K562 (cell line): ENCODE measurements at regions not wholly inside any gene's neighbourhood (a gene's known extent, or its start where the extent isn't known, plus 50 kb on each side); places are given as distances from the start of the nearest gene placed in this dataset.

Source experiments
- CBX1 ChIP-seq: sonication (generic); IDR thresholded peaks from 2 replicates; pipeline ENCODE4 v1.6.1; 2016; ENCODE audit warnings: antibody characterized with exemption, low read depth, mild to moderate bottlenecking
- CREB5 ChIP-seq: fragments of 250-450 bp; sonication (Bioruptor Pico); IDR thresholded peaks from 2 replicates; pipeline ENCODE4 v1.5.0; 2020; ENCODE audit warnings: mild to moderate bottlenecking
- ETS2 ChIP-seq: IDR thresholded peaks from 2 replicates; pipeline ENCODE4 v1.6.1; 2016; ENCODE audit warnings: borderline replicate concordance, missing genetic modification characterization, mild to moderate bottlenecking, moderate library complexity, missing compliant biosample characterization; ENCODE audit not compliant: poor library complexity, severe bottlenecking
- HMG20B ChIP-seq: fragments of 250-450 bp; sonication (Bioruptor Pico); IDR thresholded peaks from 2 replicates; pipeline ENCODE4 v1.5.0; 2021; ENCODE audit warnings: mild to moderate bottlenecking
- HNRNPK ChIP-seq: fragments of 200-400 bp; formaldehyde crosslinking; IDR thresholded peaks from one replicate; pipeline ENCODE4 v1.6.1; 2018; ENCODE audit warnings: mild to moderate bottlenecking, low read depth, low read length; ENCODE audit not compliant: poor library complexity, severe bottlenecking
- MNT ChIP-seq, 2 experiments: fragments of 450-650 bp; conservative IDR thresholded peaks; 2 replicates each; pipeline ENCODE4 v1.6.1; 2017; ENCODE audit warnings: mild to moderate bottlenecking in 2 of 2, moderate library complexity in 2 of 2
- MTA1 ChIP-seq: fragments of 450-650 bp; IDR thresholded peaks from 2 replicates; pipeline ENCODE4 v1.6.1; 2017; ENCODE audit warnings: borderline replicate concordance
- MTA2 ChIP-seq: fragments of 450-650 bp; IDR thresholded peaks from 2 replicates; pipeline ENCODE4 v1.6.1; 2016; ENCODE audit warnings: low read depth
- NFIC ChIP-seq: fragments of 450-650 bp; IDR thresholded peaks from 2 replicates; pipeline ENCODE4 v1.6.1; 2017; ENCODE audit warnings: mild to moderate bottlenecking, inconsistent platforms
- PKNOX1 ChIP-seq: fragments of 450-650 bp; IDR thresholded peaks from 2 replicates; pipeline ENCODE4 v1.6.1; 2016
- PRMT5 ChIP-seq: sonication (generic); formaldehyde crosslinking; IDR thresholded peaks from 2 replicates; pipeline ENCODE4 v1.5.0; 2020; ENCODE audit warnings: missing genetic modification reagents
- RNF2 ChIP-seq: sonication (generic); IDR thresholded peaks from 2 replicates; pipeline ENCODE4 v1.6.1; 2016
- STAT5B ChIP-seq: fragments of 250-450 bp; sonication (Bioruptor Pico); IDR thresholded peaks from 2 replicates; pipeline ENCODE4 v1.8.0; 2021; ENCODE audit warnings: mild to moderate bottlenecking, inconsistent platforms
- TBP ChIP-seq: optimal IDR thresholded peaks from 2 replicates; pipeline ENCODE3; 2011; ENCODE audit warnings: low read depth, low read length, improper control_type of control experiment
- TFAM ChIP-seq: fragments of 250-450 bp; sonication (Bioruptor Pico); conservative IDR thresholded peaks from 2 replicates; pipeline ENCODE4 v1.5.0; 2021; ENCODE audit warnings: mild to moderate bottlenecking, moderate library complexity
- U2AF1 ChIP-seq: fragments of 200-400 bp; formaldehyde crosslinking; optimal IDR thresholded peaks from 2 replicates; pipeline ENCODE3; 2017; ENCODE audit warnings: mild to moderate bottlenecking, low read depth, low read length, moderate library complexity
- ZFX ChIP-seq: sonication (generic); formaldehyde crosslinking; IDR thresholded peaks from 2 replicates; pipeline ENCODE4 v1.8.0; 2022; ENCODE audit warnings: mild to moderate bottlenecking, missing genetic modification reagents, moderate library complexity
- ZKSCAN8 ChIP-seq: fragments of 200-800 bp; sonication (Bioruptor generic); IDR thresholded peaks from 2 replicates; pipeline ENCODE4 v1.6.1; 2016; ENCODE audit warnings: missing genetic modification characterization, missing compliant biosample characterization
- TF ChIP-seq, protein P1 (sequence below): sonication (generic); formaldehyde crosslinking; IDR thresholded peaks from 2 replicates; pipeline ENCODE4 v1.8.0; 2022; ENCODE audit warnings: missing genetic modification reagents, mild to moderate bottlenecking, borderline replicate concordance
- TF ChIP-seq, protein P2 (sequence below): fragments of 450-650 bp; IDR thresholded peaks from 2 replicates; pipeline ENCODE4 v1.6.1; 2016; ENCODE audit warnings: low read depth, mild to moderate bottlenecking, moderate library complexity

DNA sequence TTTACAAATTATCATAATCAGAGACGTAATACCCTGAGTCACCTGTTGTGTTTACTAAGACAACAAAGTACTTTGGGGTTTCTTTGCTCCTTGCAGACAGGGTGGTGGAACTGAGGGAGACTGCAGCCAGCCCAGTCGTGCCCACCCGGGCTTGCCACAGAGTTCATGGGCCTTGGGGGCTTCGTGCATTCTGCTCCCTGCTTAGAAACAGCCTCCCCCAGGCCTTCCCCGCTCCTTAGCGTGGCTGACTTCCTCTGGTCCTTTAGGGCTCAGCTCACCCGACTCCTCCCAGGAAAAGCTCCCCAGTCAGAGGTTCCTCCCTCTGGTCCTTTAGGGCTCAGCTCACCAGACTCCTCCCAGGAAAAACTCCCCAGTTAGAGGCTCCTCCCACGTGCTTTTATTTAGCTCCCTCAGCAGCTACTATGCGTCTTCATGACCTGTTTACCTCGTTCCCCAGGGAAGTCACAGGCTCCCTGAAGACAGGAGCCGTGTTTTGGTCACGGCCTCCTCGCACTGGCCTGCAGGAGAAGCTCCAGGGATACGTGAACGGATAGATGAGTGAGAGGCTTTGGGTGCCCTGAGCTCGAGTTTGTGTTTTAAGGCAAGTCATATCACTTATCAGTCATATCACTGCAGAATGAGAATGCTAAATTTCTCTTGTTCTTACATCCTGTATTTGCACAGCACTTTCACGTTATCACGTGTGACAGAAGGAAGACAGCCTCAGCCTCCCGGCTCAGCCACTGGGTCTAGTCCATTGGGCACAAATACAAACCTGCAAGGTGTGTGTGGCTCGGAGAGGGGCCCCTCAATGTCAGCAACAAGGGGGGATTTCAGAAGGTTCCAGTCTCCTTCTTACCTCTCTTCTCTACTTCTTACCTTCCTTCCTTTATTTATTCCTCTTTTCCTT lies 52.7 kb upstream of the VIPR2 start (continued):
- peak; percentile 76 for TF ChIP-seq PKNOX1
- TF ChIP-seq CBX1: no peak
- peak; percentile 31 for TF ChIP-seq RNF2
- TF ChIP-seq HNRNPK: no peak
- peak; percentile 91 to 94 for TF ChIP-seq MNT (conservative IDR thresholded peaks at IDR 0.05)
- peak; percentile 52 for TF ChIP-seq TBP
- peak; percentile 43; the same call in 1 of the 2 replicates for TF ChIP-seq NFIC
- TF ChIP-seq TFAM (CRISPR knock-in tag): no peak
- TF ChIP-seq HMG20B (CRISPR knock-in tag): no peak
- TF ChIP-seq U2AF1: no peak
- TF ChIP-seq MTA1: peak; percentile 59; the same call in 1 of the 2 replicates
- no peak for TF ChIP-seq ETS2 (tag)
- no peak; the same call in 1 of the 2 replicates for TF ChIP-seq ZFX (CRISPR knock-in tag)
- TF ChIP-seq, protein P1, sequence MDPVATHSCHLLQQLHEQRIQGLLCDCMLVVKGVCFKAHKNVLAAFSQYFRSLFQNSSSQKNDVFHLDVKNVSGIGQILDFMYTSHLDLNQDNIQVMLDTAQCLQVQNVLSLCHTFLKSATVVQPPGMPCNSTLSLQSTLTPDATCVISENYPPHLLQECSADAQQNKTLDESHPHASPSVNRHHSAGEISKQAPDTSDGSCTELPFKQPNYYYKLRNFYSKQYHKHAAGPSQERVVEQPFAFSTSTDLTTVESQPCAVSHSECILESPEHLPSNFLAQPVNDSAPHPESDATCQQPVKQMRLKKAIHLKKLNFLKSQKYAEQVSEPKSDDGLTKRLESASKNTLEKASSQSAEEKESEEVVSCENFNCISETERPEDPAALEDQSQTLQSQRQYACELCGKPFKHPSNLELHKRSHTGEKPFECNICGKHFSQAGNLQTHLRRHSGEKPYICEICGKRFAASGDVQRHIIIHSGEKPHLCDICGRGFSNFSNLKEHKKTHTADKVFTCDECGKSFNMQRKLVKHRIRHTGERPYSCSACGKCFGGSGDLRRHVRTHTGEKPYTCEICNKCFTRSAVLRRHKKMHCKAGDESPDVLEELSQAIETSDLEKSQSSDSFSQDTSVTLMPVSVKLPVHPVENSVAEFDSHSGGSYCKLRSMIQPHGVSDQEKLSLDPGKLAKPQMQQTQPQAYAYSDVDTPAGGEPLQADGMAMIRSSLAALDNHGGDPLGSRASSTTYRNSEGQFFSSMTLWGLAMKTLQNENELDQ (CRISPR knock-in tag): no peak
- TF ChIP-seq, protein P2, sequence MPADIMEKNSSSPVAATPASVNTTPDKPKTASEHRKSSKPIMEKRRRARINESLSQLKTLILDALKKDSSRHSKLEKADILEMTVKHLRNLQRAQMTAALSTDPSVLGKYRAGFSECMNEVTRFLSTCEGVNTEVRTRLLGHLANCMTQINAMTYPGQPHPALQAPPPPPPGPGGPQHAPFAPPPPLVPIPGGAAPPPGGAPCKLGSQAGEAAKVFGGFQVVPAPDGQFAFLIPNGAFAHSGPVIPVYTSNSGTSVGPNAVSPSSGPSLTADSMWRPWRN: 0 out of 2 replicates have a peak, but pooled peaks have one; percentile 41
- no peak for TF ChIP-seq STAT5B (CRISPR knock-in tag)
- no peak for TF ChIP-seq PRMT5
- no peak for TF ChIP-seq CREB5 (CRISPR knock-in tag)
- TF ChIP-seq MTA2: peak; percentile 26; the same call in 1 of the 2 replicates
- TF ChIP-seq ZKSCAN8 (CRISPR knock-in tag): peak; percentile 93
